ENCODE measurements at regions not wholly inside any gene's neighbourhood (a gene's known extent, or its start where the extent isn't known, plus 50 kb on each side); places are given as distances from the start of the nearest gene placed in this dataset.

DNA sequence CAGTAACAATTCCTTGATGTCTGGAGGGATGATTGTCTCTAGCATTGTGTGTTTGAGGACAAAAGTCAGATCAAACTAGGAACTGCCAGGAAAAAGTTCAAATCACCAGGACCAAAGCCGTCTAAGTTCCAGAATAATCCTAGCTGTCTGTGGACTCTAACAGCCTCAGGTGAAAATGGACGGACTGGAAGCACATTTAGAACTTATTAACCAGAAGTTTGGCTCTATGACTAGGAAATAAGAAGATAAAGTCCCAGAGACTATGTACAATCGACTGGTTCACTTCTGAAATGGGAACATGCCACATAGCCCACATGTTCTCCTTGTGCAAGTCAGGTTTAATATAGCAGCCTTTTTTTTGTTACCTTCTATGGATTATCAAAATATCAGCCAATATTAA, 50.6 kb upstream of the SGO1 start:
- TF ChIP-seq TCF7L2 (IDR thresholded peaks at IDR 0.05; ENCODE audit: borderline replicate concordance, low read depth, low read length) (no peak), ZNF274 (IDR thresholded peaks at IDR 0.05; ENCODE audit: low read length) (no peak), ZNF274 (tag by site-specific recombination; IDR thresholded peaks at IDR 0.05; ENCODE audit: borderline replicate concordance) (no peak), GLI2 (tag by site-specific recombination; IDR thresholded peaks at IDR 0.05; ENCODE audit: borderline replicate concordance, low read depth) (no peak), ZNF585B (tag by site-specific recombination; IDR thresholded peaks at IDR 0.05) (no peak), MYNN (tag by site-specific recombination; IDR thresholded peaks at IDR 0.05; ENCODE audit: borderline replicate concordance) (no peak), ZBTB8A (tag by site-specific recombination; IDR thresholded peaks at IDR 0.05) (no peak), ZNF169 (tag by site-specific recombination; IDR thresholded peaks at IDR 0.05) (no peak)
- TF ChIP-seq, protein P1, sequence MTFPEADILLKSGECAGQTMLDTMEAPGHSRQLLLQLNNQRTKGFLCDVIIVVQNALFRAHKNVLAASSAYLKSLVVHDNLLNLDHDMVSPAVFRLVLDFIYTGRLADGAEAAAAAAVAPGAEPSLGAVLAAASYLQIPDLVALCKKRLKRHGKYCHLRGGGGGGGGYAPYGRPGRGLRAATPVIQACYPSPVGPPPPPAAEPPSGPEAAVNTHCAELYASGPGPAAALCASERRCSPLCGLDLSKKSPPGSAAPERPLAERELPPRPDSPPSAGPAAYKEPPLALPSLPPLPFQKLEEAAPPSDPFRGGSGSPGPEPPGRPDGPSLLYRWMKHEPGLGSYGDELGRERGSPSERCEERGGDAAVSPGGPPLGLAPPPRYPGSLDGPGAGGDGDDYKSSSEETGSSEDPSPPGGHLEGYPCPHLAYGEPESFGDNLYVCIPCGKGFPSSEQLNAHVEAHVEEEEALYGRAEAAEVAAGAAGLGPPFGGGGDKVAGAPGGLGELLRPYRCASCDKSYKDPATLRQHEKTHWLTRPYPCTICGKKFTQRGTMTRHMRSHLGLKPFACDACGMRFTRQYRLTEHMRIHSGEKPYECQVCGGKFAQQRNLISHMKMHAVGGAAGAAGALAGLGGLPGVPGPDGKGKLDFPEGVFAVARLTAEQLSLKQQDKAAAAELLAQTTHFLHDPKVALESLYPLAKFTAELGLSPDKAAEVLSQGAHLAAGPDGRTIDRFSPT (tag by site-specific recombination; IDR thresholded peaks at IDR 0.05): no peak
